ENCODE measurements at regions not wholly inside any gene's neighbourhood (a gene's known extent, or its start where the extent isn't known, plus 50 kb on each side); places are given as distances from the start of the nearest gene placed in this dataset.
A peak's percentile ranks its signal among the peaks of the same experiment; 100 is the strongest.
"Not testable (repeated sequence)": the region's sequence is repeated elsewhere in the genome, so short reads cannot be mapped to it uniquely, and the experiment has no call there.

GRCh38 chr6:15897063-15897876, 231.6 kb upstream of the MYLIP start:
- DNase-seq = no peak

- no peak for DNase-seq
These were observed 232.3 kb upstream of the DTNBP1 start for GRCh38 chr6:15894973-15895725.

DNA sequence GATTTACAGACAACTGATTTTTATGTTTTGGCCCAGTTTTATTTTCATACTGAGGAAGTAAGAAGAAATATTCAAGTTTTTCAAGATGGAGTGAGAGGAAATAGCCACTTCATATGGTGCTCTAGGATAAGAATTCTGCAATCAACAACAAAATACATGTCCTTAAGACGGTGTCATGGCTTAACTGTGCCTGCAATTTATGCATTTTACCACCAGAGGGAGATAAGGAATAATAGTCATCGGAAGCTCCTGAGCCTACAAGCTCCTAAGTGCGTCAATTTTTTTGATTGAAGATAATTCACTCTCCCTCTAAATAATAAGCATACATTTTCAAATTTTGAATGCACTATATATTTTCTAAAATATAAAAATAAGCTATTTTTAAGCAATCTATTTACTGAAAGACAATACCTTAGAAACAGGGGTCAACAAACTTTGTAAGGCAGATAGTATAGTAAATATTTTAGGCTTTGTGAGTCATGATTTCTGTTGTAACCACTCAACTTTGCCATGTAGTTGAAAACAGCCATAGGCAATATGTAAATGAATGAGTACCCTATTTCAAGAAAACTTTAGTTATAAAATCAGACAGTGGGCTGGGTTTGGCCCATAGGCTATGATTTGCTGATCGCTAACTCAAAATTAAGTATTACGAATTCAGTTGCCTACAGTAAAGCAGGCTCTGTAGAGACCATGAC, 230.9 kb upstream of the DTNBP1 start:
- DNase-seq = no peak

- DNase-seq = no peak
These were observed 229.5 kb upstream of the DTNBP1 start for GRCh38 chr6:15892369-15892768.

GRCh38 chr6:15888798-15889772, 226.3 kb upstream of the DTNBP1 start:
- DNase-seq = no peak

GRCh38 chr6:15887491-15888461, 224.9 kb upstream of the DTNBP1 start:
- no peak for DNase-seq

- no peak for DNase-seq
These were observed 222.8 kb upstream of the DTNBP1 start for GRCh38 chr6:15885624-15886023.

DNA sequence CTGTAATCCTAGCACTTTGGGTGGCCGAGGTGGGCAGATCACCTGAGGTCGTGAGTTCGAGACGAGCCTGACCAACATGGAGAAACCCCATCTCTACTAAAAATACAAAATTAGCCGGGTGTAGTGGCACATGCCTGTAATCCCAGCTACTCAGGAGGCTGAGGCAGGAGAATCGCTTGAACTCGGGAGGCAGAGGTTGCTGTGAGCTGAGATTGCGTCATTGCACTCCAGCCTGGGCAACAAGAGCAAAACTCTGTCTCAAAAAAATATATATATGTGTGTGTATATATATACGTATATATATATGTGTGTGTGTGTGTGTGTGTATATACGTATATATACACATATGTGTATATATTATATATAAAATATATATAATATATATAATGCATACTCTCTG, 220.8 kb upstream of the DTNBP1 start:
- DNase-seq = not testable (repeated sequence)

DNA sequence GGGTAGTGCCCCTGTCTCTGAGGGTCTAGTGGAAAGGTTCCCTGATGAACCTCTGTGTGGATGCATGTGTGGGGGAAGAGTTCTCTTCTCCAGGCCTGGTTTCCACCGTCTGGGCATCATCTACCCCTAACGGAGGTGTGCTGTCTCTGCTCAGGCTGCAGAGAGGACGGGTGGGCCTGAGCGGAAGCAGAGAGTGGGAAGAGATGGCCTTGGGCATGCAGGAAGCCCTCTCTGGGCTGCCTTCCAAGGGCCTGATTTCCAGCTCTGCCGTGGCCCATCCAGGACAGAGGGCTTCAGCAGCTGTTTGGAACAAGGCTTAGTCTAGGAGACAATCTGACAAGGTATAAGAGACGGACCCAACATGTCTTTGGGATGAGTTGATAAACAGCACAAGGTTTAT, 220.1 kb upstream of the DTNBP1 start:
- DNase-seq = no peak

GRCh38 chr6:15882345-15882744, 219.5 kb upstream of the DTNBP1 start:
- no peak for DNase-seq

- no peak for DNase-seq
These were observed 218.3 kb upstream of the DTNBP1 start for GRCh38 chr6:15881150-15881549.

- DNase-seq = no peak
These were observed 217.6 kb upstream of the DTNBP1 start for GRCh38 chr6:15880262-15880973.

DNA sequence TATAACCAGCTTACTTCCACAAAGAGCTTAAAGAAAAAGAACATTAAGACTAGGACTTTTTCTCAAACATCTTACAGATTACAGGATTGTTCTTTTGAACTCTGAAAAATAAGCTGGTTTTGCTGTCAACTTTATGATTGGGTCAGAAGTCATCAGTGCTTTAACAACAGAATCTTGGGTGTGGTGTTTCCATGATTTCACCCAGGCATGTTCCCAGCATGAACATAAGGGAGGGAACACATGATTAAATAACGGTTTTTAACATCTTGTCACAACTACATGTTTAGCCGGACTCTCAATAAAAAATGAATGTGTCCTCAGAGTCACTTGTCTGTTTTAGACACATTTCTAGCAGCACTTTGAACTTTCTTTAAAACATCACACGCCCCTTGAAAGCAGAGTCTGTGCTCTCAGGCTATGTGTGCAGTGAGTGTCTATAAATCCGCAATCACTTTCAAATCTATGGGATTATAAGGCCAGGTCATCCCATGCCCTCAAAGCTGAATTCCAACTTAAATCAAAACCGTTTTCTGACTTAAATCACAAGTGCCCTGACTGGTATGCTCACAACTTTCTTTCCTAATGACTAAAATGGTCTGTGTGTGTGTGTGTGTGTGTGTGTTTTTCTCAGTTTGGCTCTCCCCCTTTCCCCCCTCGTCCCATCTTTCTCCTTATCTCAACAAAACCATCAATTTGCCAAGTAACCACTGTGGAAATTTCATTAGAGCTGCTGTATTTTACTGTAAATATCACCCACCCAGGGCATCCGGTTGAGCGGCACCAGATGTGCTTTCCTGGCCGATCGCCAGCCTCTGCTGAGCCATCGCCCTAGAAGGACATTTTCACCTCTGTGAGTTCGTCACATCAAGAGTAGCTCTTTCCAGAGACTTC, 216.8 kb upstream of the DTNBP1 start:
- DNase-seq = peak; percentile 17 to 26

GRCh38 chr6:15877231-15877630, 214.4 kb upstream of the DTNBP1 start:
- DNase-seq = no peak

GRCh38 chr6:15876406-15876805, 213.6 kb upstream of the DTNBP1 start:
- DNase-seq = no peak

GRCh38 chr6:15875797-15876196, 213.0 kb upstream of the DTNBP1 start:
- DNase-seq = no peak

- DNase-seq = no peak
These were observed 212.0 kb upstream of the DTNBP1 start for GRCh38 chr6:15874821-15875220.

- no peak for DNase-seq
These were observed 211.5 kb upstream of the DTNBP1 start for GRCh38 chr6:15874326-15874725.
